Ishikawa (cell line): ENCODE measurements at regions not wholly inside any gene's neighbourhood (a gene's known extent, or its start where the extent isn't known, plus 50 kb on each side); places are given as distances from the start of the nearest gene placed in this dataset.

Experiments used
- CEBPB ChIP-seq: IDR thresholded peaks from 2 replicates; pipeline ENCODE4 v1.6.1; 2012
- CREB1 ChIP-seq: IDR thresholded peaks from 2 replicates; pipeline ENCODE4 v1.6.1; 2012; ENCODE audit warnings: low read depth
- EGR1 ChIP-seq: IDR thresholded peaks from 2 replicates; pipeline ENCODE4 v1.6.1; 2012
- EP300 ChIP-seq: IDR thresholded peaks from 2 replicates; pipeline ENCODE4 v1.6.1; 2012; ENCODE audit warnings: borderline replicate concordance
- FOXM1 ChIP-seq: IDR thresholded peaks from 2 replicates; pipeline ENCODE4 v1.6.1; 2012; ENCODE audit warnings: low read depth, borderline replicate concordance
- RAD21 ChIP-seq: IDR thresholded peaks from 2 replicates; pipeline ENCODE4 v1.6.1; 2012; ENCODE audit warnings: low read depth
- TAF1 ChIP-seq: IDR thresholded peaks from 2 replicates; pipeline ENCODE4 v1.6.1; 2012; ENCODE audit warnings: low read depth, mild to moderate bottlenecking
- TEAD4 ChIP-seq: IDR thresholded peaks from 2 replicates; pipeline ENCODE4 v1.6.1; 2012
- YY1 ChIP-seq: IDR thresholded peaks from 2 replicates; pipeline ENCODE4 v1.6.1; 2012; ENCODE audit warnings: low read depth
- ZBTB7A ChIP-seq: IDR thresholded peaks from 2 replicates; pipeline ENCODE4 v1.6.1; 2012; ENCODE audit warnings: low read depth
- TF ChIP-seq, protein P1 (sequence below): IDR thresholded peaks from 2 replicates; pipeline ENCODE4 v1.6.1; 2012; ENCODE audit warnings: low read depth, mild to moderate bottlenecking
- TF ChIP-seq, protein P2 (sequence below): IDR thresholded peaks from 2 replicates; pipeline ENCODE4 v1.6.1; 2012
- TF ChIP-seq, protein P3 (sequence below): IDR thresholded peaks from 2 replicates; pipeline ENCODE4 v1.6.1; 2012

DNA sequence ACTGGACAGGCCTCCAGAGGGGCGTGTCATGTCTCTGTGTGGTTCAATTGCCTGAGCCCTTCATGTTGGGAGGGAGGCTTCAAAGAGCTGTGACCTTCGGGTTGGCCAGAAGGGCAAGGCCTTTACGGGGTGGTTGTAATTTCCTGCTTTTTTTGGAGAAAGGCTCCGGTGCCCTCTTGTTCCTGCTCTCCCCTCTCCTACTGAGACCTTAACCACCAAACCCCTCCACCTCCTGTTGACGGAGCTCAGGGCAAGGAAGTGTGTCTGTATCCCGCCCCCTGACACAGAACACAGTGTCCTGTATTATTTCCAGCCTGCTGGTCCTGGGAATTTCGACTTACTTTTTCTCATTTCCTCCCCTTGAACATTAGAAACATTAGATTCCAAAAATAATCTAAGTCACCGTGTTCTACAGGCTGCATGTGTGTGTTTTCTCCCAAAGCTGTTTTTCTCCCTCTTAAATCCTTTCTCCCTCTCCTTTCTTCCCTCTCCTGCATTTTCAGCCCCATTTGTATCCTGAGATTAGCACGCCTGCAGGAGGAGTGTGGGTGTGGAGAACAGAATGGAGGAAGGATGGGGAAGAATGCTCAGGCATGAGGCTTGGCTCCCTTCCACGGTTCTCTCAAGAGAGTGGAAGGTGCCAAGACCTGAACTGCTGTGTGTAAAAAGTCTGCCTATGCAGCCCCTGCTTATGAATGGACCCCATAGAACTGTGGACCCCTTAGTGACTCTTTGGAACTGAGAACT lies 285.4 kb upstream of the ROPN1 start:
- TF ChIP-seq TEAD4: no peak
- TF ChIP-seq, protein P1, sequence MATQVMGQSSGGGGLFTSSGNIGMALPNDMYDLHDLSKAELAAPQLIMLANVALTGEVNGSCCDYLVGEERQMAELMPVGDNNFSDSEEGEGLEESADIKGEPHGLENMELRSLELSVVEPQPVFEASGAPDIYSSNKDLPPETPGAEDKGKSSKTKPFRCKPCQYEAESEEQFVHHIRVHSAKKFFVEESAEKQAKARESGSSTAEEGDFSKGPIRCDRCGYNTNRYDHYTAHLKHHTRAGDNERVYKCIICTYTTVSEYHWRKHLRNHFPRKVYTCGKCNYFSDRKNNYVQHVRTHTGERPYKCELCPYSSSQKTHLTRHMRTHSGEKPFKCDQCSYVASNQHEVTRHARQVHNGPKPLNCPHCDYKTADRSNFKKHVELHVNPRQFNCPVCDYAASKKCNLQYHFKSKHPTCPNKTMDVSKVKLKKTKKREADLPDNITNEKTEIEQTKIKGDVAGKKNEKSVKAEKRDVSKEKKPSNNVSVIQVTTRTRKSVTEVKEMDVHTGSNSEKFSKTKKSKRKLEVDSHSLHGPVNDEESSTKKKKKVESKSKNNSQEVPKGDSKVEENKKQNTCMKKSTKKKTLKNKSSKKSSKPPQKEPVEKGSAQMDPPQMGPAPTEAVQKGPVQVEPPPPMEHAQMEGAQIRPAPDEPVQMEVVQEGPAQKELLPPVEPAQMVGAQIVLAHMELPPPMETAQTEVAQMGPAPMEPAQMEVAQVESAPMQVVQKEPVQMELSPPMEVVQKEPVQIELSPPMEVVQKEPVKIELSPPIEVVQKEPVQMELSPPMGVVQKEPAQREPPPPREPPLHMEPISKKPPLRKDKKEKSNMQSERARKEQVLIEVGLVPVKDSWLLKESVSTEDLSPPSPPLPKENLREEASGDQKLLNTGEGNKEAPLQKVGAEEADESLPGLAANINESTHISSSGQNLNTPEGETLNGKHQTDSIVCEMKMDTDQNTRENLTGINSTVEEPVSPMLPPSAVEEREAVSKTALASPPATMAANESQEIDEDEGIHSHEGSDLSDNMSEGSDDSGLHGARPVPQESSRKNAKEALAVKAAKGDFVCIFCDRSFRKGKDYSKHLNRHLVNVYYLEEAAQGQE: no peak
- TF ChIP-seq, protein P2, sequence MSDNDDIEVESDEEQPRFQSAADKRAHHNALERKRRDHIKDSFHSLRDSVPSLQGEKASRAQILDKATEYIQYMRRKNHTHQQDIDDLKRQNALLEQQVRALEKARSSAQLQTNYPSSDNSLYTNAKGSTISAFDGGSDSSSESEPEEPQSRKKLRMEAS: no peak
- TF ChIP-seq TAF1: no peak
- no peak for TF ChIP-seq EP300
- TF ChIP-seq EGR1: no peak
- TF ChIP-seq CEBPB: no peak
- no peak for TF ChIP-seq FOXM1
- TF ChIP-seq, protein P3, sequence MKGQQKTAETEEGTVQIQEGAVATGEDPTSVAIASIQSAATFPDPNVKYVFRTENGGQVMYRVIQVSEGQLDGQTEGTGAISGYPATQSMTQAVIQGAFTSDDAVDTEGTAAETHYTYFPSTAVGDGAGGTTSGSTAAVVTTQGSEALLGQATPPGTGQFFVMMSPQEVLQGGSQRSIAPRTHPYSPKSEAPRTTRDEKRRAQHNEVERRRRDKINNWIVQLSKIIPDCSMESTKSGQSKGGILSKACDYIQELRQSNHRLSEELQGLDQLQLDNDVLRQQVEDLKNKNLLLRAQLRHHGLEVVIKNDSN: no peak
- TF ChIP-seq RAD21: no peak
- TF ChIP-seq YY1: no peak
- TF ChIP-seq CREB1: no peak
- TF ChIP-seq ZBTB7A: no peak
